ENCODE measurements at regions not wholly inside any gene's neighbourhood (a gene's known extent, or its start where the extent isn't known, plus 50 kb on each side); places are given as distances from the start of the nearest gene placed in this dataset.

GRCh38 chr3:176848431-176849214 is 348.7 kb downstream of the TBL1XR1 start:
- DNase-seq, result no peak
- Histone ChIP-seq H4K91ac (ENCODE audit: insufficient read length, low read depth, low read length) (no peak overlapping the region), H2AFZ (ENCODE audit: low read length) (no peak overlapping the region), H3K79me2 (ENCODE audit: insufficient read depth, low read length) (no peaks in the 10 kb centered on the region), H3K23me2 (ENCODE audit: insufficient read length, low read depth, low read length, poor library complexity, severe bottlenecking) (no peaks in the 10 kb centered on the region), H3K14ac (ENCODE audit: insufficient read depth, low read length) (no peak overlapping the region), H3K4ac (ENCODE audit: low read depth, low read length) (no peak overlapping the region), H3K9ac (ENCODE audit: extremely low read depth, insufficient read length, low read length) (no peak overlapping the region), H3K4me1 (ENCODE audit: insufficient read depth, low read length) (no peaks in the 10 kb centered on the region), H3K23ac (ENCODE audit: insufficient read length, low read depth, low read length) (no peak overlapping the region), H2BK120ac (ENCODE audit: low read depth, low read length, poor library complexity, severe bottlenecking) (no peak overlapping the region), H2BK12ac (ENCODE audit: insufficient read length, low read depth, low read length) (no peak overlapping the region), H2AK5ac (ENCODE audit: insufficient read length, low read length) (no peak overlapping the region), H2BK15ac (ENCODE audit: low read depth, low read length) (no peak overlapping the region), H2BK5ac (ENCODE audit: insufficient read length, low read length) (no peak overlapping the region), H3K9me3 (ENCODE audit: control insufficient read depth, low read depth, low read length) (no peaks in the 10 kb centered on the region), H3K27me3 (ENCODE audit: insufficient read depth, low read length) (no peaks in the 10 kb centered on the region), H3K79me1 (ENCODE audit: insufficient read depth, low read depth, low read length, poor library complexity, severe bottlenecking) (no peaks in the 10 kb centered on the region), H3T11ph (ENCODE audit: low read length) (no peak overlapping the region), H4K5ac (ENCODE audit: insufficient read length, low read depth, low read length) (no peak overlapping the region), H2BK20ac (ENCODE audit: low read depth, low read length, poor library complexity, severe bottlenecking) (no peak overlapping the region), H4K20me1 (ENCODE audit: control insufficient read depth, insufficient read depth, insufficient read length) (no peaks in the 10 kb centered on the region), H3K56ac (ENCODE audit: insufficient read length, low read depth, low read length) (no peak overlapping the region), H4K8ac (replicated peaks; ENCODE audit: insufficient read length, low read depth, low read length) (no peak overlapping the region), H3K27ac (ENCODE audit: insufficient read length, low read depth, low read length) (no peak overlapping the region), H3K18ac (ENCODE audit: insufficient read length, low read depth, low read length) (no peak overlapping the region), H3K4me2 (ENCODE audit: insufficient read depth, insufficient read length, low read length) (no peak overlapping the region)
- Mint-ChIP-seq H3K36me3 (ENCODE audit: insufficient read depth in 1 of 3, low read depth in 3 of 3) (no peaks in the 10 kb centered on the region), H3K4me3 (no peak overlapping the region), H3K4me1 (no peaks in the 10 kb centered on the region), H3K27ac (no peak overlapping the region), H3K27me3 (ENCODE audit: low read depth) (no peaks in the 10 kb centered on the region), H3K9me3 (no peaks in the 10 kb centered on the region)
- no CpG with 5 or more reads among the region's 4 CpGs for WGBS (ENCODE audit: extremely low coverage, insufficient read length, low lambda C conversion rate)
- TF ChIP-seq, protein P1, sequence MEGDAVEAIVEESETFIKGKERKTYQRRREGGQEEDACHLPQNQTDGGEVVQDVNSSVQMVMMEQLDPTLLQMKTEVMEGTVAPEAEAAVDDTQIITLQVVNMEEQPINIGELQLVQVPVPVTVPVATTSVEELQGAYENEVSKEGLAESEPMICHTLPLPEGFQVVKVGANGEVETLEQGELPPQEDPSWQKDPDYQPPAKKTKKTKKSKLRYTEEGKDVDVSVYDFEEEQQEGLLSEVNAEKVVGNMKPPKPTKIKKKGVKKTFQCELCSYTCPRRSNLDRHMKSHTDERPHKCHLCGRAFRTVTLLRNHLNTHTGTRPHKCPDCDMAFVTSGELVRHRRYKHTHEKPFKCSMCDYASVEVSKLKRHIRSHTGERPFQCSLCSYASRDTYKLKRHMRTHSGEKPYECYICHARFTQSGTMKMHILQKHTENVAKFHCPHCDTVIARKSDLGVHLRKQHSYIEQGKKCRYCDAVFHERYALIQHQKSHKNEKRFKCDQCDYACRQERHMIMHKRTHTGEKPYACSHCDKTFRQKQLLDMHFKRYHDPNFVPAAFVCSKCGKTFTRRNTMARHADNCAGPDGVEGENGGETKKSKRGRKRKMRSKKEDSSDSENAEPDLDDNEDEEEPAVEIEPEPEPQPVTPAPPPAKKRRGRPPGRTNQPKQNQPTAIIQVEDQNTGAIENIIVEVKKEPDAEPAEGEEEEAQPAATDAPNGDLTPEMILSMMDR (conservative IDR thresholded peaks at IDR 0.05), result no peak

All from H9 (cell line).